DND-41 (cell line): ENCODE measurements at regions not wholly inside any gene's neighbourhood (a gene's known extent, or its start where the extent isn't known, plus 50 kb on each side); places are given as distances from the start of the nearest gene placed in this dataset.

Experiments
- ATAC-seq: fragments of 200-7000 bp; cut with Tn5 transposase; 3 replicates; pipeline ENCODE4 v1.9.1; 2021; ENCODE audit warnings: low read depth; ENCODE audit not compliant: insufficient read depth
- DNase-seq: peaks from one replicate; pipeline ENCODE4 v3.0.0-alpha.2; 2020
- H2AFZ ChIP-seq: 2 replicates; pipeline ENCODE4 v1.6.0; 2012; ENCODE audit warnings: low read depth, low read length
- H3K27ac ChIP-seq: 2 replicates; pipeline ENCODE4 v1.5.1; 2012; ENCODE audit warnings: low read length, inconsistent platforms
- H3K27me3 ChIP-seq: fragments of 200-600 bp; sonication (generic); 2 replicates; pipeline ENCODE4 v1.6.0; 2012; ENCODE audit warnings: low read length, mild to moderate bottlenecking, inconsistent platforms; ENCODE audit not compliant: insufficient read depth, poor library complexity
- H3K36me3 ChIP-seq: 2 replicates; pipeline ENCODE4 v1.5.1; 2012; ENCODE audit warnings: low read length, inconsistent platforms; ENCODE audit not compliant: insufficient read depth
- H3K4me1 ChIP-seq: 2 replicates; pipeline ENCODE4 v1.5.1; 2012; ENCODE audit warnings: mild to moderate bottlenecking, low read length; ENCODE audit not compliant: insufficient read depth
- H3K4me2 ChIP-seq: 2 replicates; pipeline ENCODE4 v1.6.0; 2012; ENCODE audit warnings: mild to moderate bottlenecking, moderate library complexity, low read length, inconsistent platforms; ENCODE audit not compliant: insufficient read depth
- H3K4me3 ChIP-seq, 2 experiments: fragments of 200-600 bp in 1 of 2; shearing (Covaris generic) in 1 of 2; 2 replicates each; pipeline ENCODE4 v1.5.1; 2012 to 2016; ENCODE audit warnings: inconsistent platforms in 2 of 2, low read length in 2 of 2, mild to moderate bottlenecking in 2 of 2, low read depth in 1 of 2, moderate library complexity in 1 of 2
- H3K79me2 ChIP-seq: 2 replicates; pipeline ENCODE4 v1.6.0; 2012; ENCODE audit warnings: low read length, inconsistent platforms; ENCODE audit not compliant: insufficient read depth
- H3K9ac ChIP-seq: 2 replicates; pipeline ENCODE4 v1.6.0; 2012; ENCODE audit warnings: low read depth, mild to moderate bottlenecking, inconsistent platforms, low read length, moderate library complexity
- H3K9me3 ChIP-seq: 2 replicates; pipeline ENCODE4 v1.5.1; 2012; ENCODE audit warnings: low read length, moderate library complexity, mild to moderate bottlenecking, inconsistent platforms; ENCODE audit not compliant: insufficient read depth, severe bottlenecking
- H4K20me1 ChIP-seq: 2 replicates; pipeline ENCODE4 v1.6.0; 2012; ENCODE audit warnings: low read length; ENCODE audit not compliant: insufficient read depth
- EZH2 ChIP-seq: IDR thresholded peaks from 3 replicates; pipeline ENCODE4 v1.6.1; 2012; ENCODE audit warnings: borderline replicate concordance, low read depth, mild to moderate bottlenecking, moderate library complexity, low read length, inconsistent platforms; ENCODE audit not compliant: severe bottlenecking
- TF ChIP-seq, protein P1 (sequence below): IDR thresholded peaks from 2 replicates; pipeline ENCODE4 v1.5.1; 2012; ENCODE audit warnings: borderline replicate concordance, low read length, moderate library complexity, mild to moderate bottlenecking; ENCODE audit not compliant: poor library complexity, severe bottlenecking; ENCODE audit errors: extremely low read depth

- TF ChIP-seq, protein P1, sequence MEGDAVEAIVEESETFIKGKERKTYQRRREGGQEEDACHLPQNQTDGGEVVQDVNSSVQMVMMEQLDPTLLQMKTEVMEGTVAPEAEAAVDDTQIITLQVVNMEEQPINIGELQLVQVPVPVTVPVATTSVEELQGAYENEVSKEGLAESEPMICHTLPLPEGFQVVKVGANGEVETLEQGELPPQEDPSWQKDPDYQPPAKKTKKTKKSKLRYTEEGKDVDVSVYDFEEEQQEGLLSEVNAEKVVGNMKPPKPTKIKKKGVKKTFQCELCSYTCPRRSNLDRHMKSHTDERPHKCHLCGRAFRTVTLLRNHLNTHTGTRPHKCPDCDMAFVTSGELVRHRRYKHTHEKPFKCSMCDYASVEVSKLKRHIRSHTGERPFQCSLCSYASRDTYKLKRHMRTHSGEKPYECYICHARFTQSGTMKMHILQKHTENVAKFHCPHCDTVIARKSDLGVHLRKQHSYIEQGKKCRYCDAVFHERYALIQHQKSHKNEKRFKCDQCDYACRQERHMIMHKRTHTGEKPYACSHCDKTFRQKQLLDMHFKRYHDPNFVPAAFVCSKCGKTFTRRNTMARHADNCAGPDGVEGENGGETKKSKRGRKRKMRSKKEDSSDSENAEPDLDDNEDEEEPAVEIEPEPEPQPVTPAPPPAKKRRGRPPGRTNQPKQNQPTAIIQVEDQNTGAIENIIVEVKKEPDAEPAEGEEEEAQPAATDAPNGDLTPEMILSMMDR, result no peak
- no peak for TF ChIP-seq EZH2
- peak overlapping the region; percentile 89 for H3K27ac ChIP-seq
- peaks cover 59% of the 10 kb centered on the region for H3K4me1 ChIP-seq
- no peak overlapping the region for H3K4me3 ChIP-seq
- no peaks in the 10 kb centered on the region for H3K36me3 ChIP-seq
- no peaks in the 10 kb centered on the region for H3K27me3 ChIP-seq
- no peak overlapping the region for H3K4me2 ChIP-seq
- ATAC-seq, result no peak
- no peak overlapping the region for H2AFZ ChIP-seq
- no peaks in the 10 kb centered on the region for H3K9me3 ChIP-seq
- no peak for DNase-seq
- no peak overlapping the region for H3K9ac ChIP-seq
- no peaks in the 10 kb centered on the region for H3K79me2 ChIP-seq
- no peaks in the 10 kb centered on the region for H4K20me1 ChIP-seq
Measured at GRCh38 chr15:70433586-70434324, 329.6 kb downstream of the UACA start.

- no peaks in the 10 kb centered on the region for H3K27me3 ChIP-seq
- no peak overlapping the region for H3K27ac ChIP-seq
- H3K9ac ChIP-seq, result no peak overlapping the region
- peaks cover 55% of the 10 kb centered on the region for H3K4me1 ChIP-seq
- H3K9me3 ChIP-seq, result no peaks in the 10 kb centered on the region
- H3K79me2 ChIP-seq, result no peaks in the 10 kb centered on the region
- ATAC-seq (no peak), DNase-seq (no peak)
- H3K36me3 ChIP-seq, result no peaks in the 10 kb centered on the region
- no peak overlapping the region for H2AFZ ChIP-seq
- H3K4me3 ChIP-seq, result no peak overlapping the region
- TF ChIP-seq, protein P1, result no peak
- no peak for TF ChIP-seq EZH2
- no peaks in the 10 kb centered on the region for H4K20me1 ChIP-seq
- no peak overlapping the region for H3K4me2 ChIP-seq
Measured at GRCh38 chr15:70432924-70433495, 330.3 kb downstream of the UACA start.

DNA sequence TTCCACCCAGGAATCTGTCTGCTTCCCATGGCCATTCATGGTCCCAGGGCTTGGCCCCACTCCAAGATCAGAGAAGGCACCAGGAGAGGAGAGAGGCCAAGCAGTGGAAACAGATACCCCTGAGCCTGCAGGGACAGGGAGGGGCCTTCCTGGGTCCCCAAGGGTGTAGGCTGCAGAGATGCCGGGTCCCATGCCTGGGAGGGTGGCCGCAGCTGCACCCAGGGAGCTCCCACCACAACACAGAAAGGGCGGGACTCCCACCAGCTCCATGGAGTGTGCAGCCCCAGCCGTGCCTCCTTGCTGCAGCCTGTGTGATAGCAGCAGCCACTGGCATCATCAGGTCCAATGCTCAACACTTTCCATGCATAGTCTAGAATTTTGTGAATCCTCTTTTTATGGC lies 331.5 kb downstream of the UACA start:
- Histone ChIP-seq H3K36me3 (no peaks in the 10 kb centered on the region), H3K27ac (peak overlapping the region; percentile 72), H4K20me1 (no peaks in the 10 kb centered on the region), H3K9ac (no peak overlapping the region; the same call in 1 of the 2 replicates), H3K79me2 (no peaks in the 10 kb centered on the region), H2AFZ (no peak overlapping the region), H3K4me2 (no peak overlapping the region), H3K9me3 (no peaks in the 10 kb centered on the region), H3K4me3 (no peak overlapping the region), H3K4me1 (peaks cover 58% of the 10 kb centered on the region), H3K27me3 (no peaks in the 10 kb centered on the region)
- ATAC-seq (peak; percentile 97), DNase-seq (peak; percentile 89)
- TF ChIP-seq EZH2, result no peak
- TF ChIP-seq, protein P1, result peak; percentile 49
